ENCODE measurements at regions not wholly inside any gene's neighbourhood (a gene's known extent, or its start where the extent isn't known, plus 50 kb on each side); places are given as distances from the start of the nearest gene placed in this dataset.
A peak's percentile ranks its signal among the peaks of the same experiment; 100 is the strongest.

DNA sequence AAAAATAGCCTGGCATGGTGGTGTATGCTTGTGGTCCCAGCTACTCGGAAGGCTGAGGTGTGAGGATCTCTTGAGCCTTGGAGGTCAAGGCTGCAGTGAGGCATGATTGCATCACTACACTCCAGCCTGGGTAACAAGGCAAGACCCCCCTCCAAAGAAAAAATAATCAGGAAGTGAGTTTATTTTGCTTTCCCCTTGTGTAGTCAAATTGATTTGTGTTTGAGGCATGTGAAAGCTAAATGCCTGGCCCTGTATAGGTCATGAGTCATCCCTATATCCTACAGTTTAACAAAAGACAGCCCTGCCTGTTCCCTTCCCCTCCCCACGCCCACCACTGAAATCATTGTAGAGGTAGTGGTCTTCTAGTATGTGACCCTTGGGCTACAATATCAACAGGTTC is 241.4 kb upstream of the JUN start:
- no peaks in the 10 kb centered on the region for H3K36me3 ChIP-seq (ENCODE audit: control insufficient read depth, insufficient read depth, low read length)
- TF ChIP-seq, protein P1, sequence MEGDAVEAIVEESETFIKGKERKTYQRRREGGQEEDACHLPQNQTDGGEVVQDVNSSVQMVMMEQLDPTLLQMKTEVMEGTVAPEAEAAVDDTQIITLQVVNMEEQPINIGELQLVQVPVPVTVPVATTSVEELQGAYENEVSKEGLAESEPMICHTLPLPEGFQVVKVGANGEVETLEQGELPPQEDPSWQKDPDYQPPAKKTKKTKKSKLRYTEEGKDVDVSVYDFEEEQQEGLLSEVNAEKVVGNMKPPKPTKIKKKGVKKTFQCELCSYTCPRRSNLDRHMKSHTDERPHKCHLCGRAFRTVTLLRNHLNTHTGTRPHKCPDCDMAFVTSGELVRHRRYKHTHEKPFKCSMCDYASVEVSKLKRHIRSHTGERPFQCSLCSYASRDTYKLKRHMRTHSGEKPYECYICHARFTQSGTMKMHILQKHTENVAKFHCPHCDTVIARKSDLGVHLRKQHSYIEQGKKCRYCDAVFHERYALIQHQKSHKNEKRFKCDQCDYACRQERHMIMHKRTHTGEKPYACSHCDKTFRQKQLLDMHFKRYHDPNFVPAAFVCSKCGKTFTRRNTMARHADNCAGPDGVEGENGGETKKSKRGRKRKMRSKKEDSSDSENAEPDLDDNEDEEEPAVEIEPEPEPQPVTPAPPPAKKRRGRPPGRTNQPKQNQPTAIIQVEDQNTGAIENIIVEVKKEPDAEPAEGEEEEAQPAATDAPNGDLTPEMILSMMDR (IDR thresholded peaks at IDR 0.05): no peak
- no peaks in the 10 kb centered on the region for H3K79me2 ChIP-seq
- H3K27me3 ChIP-seq (ENCODE audit: control insufficient read depth, insufficient read depth, low read length): no peaks in the 10 kb centered on the region
- peaks cover 21% of the 10 kb centered on the region for H3K4me1 ChIP-seq
- no peak overlapping the region for H3K9ac ChIP-seq
- no peak overlapping the region for H2AFZ ChIP-seq
- no peak overlapping the region for H3K4me3 ChIP-seq (ENCODE audit: low read depth, low read length)
- no peaks in the 10 kb centered on the region for H3K9me3 ChIP-seq (ENCODE audit: control insufficient read depth, low read length)
- H3K27ac ChIP-seq: no peak overlapping the region
- no peak overlapping the region for H3K4me2 ChIP-seq (ENCODE audit: low read length)

DNA sequence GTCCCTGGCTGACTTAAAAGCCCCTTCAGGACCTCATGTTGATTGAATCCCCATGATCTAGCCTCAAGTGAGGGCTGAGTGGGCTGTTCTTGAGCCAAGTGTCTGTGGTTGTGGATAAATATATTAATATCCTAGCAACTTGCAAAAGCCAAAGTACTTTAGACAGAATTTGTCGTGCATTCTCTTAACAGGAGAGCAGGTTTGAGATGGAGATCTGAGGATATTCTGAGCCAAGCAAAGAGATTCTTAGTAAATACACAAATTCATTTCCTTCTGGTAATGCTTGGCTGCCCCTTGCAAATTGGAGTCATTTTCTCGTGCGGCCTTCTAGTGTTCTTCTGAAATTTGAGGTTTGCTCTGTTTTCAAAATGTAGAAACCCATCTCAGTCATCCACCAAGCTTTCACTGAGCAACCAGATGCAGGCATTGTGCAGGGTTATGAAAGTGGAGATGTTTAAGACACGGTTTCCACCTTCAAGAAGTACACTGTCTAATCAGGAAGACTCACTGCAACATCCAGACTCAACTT is 242.1 kb upstream of the JUN start:
- H3K4me1 ChIP-seq: peaks cover 17% of the 10 kb centered on the region
- no peaks in the 10 kb centered on the region for H3K79me2 ChIP-seq
- H3K9ac ChIP-seq: no peak overlapping the region
- H3K4me3 ChIP-seq (ENCODE audit: low read depth, low read length): no peak overlapping the region
- no peak overlapping the region for H3K4me2 ChIP-seq (ENCODE audit: low read length)
- H3K9me3 ChIP-seq (ENCODE audit: control insufficient read depth, low read length): no peaks in the 10 kb centered on the region
- no peaks in the 10 kb centered on the region for H3K36me3 ChIP-seq (ENCODE audit: control insufficient read depth, insufficient read depth, low read length)
- H3K27ac ChIP-seq: peak overlapping the region; percentile 65
- H3K27me3 ChIP-seq (ENCODE audit: control insufficient read depth, insufficient read depth, low read length): no peaks in the 10 kb centered on the region
- TF ChIP-seq, protein P1 (IDR thresholded peaks at IDR 0.05): no peak
- H2AFZ ChIP-seq: no peak overlapping the region

DNA sequence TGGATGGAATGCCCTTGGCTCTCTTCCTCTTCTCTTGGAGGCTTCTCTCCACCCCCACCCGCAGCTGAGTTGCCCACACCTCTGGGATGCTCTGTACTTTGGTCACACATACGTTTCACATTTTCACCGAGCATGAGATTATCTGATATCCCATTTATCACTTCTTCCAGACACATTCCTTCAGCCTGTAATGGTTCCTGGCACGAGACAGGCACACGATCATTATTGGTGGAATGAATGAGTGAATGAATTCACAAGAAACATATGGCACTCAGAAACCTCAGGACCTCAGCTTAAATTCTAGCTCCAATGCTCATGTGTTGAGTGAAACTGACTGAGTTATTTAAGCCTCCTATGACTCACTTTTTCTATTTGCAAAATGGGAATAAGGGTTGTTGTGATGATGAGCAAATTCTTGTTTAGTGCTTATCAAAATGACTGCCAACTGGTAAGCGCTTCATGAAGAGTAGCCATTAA is 242.7 kb upstream of the JUN start:
- TF ChIP-seq, protein P1 (IDR thresholded peaks at IDR 0.05): no peak
- H3K27me3 ChIP-seq (ENCODE audit: control insufficient read depth, insufficient read depth, low read length): no peaks in the 10 kb centered on the region
- H3K4me3 ChIP-seq (ENCODE audit: low read depth, low read length): no peak overlapping the region
- no peak overlapping the region for H3K4me2 ChIP-seq (ENCODE audit: low read length)
- no peak overlapping the region for H2AFZ ChIP-seq
- H3K9me3 ChIP-seq (ENCODE audit: control insufficient read depth, low read length): no peaks in the 10 kb centered on the region
- H3K9ac ChIP-seq: no peak overlapping the region
- H3K27ac ChIP-seq: peak overlapping the region; percentile 65
- H3K79me2 ChIP-seq: no peaks in the 10 kb centered on the region
- no peaks in the 10 kb centered on the region for H3K36me3 ChIP-seq (ENCODE audit: control insufficient read depth, insufficient read depth, low read length)
- peaks cover 12% of the 10 kb centered on the region for H3K4me1 ChIP-seq

DNA sequence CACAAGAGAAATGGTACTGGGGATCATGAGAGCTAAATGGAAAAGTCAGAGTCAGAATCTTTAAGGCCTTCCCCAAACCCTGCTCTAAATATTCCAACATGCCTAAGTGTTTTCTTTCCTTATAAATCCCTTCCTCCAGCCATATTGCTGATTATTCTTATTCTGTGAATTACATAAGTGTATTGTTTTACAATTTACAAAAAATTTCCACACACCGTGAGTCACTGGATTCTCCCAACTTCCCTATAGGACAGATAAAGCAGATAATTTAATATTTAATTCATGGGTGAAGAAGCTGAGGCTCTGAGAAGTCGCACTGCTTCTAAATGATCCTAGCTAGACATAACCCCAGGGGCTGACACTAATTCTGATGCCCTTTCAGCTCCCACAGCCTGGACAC is 243.3 kb upstream of the JUN start:
- Histone ChIP-seq H3K79me2 (no peaks in the 10 kb centered on the region), H3K9me3 (ENCODE audit: control insufficient read depth, low read length) (no peaks in the 10 kb centered on the region), H3K36me3 (ENCODE audit: control insufficient read depth, insufficient read depth, low read length) (no peaks in the 10 kb centered on the region), H3K4me3 (ENCODE audit: low read depth, low read length) (no peak overlapping the region), H3K27me3 (ENCODE audit: control insufficient read depth, insufficient read depth, low read length) (no peaks in the 10 kb centered on the region), H3K4me1 (peaks cover 12% of the 10 kb centered on the region), H3K9ac (no peak overlapping the region), H3K4me2 (ENCODE audit: low read length) (no peak overlapping the region), H2AFZ (no peak overlapping the region), H3K27ac (peak overlapping the region; percentile 65)
- TF ChIP-seq, protein P1 (IDR thresholded peaks at IDR 0.05): no peak

DNA sequence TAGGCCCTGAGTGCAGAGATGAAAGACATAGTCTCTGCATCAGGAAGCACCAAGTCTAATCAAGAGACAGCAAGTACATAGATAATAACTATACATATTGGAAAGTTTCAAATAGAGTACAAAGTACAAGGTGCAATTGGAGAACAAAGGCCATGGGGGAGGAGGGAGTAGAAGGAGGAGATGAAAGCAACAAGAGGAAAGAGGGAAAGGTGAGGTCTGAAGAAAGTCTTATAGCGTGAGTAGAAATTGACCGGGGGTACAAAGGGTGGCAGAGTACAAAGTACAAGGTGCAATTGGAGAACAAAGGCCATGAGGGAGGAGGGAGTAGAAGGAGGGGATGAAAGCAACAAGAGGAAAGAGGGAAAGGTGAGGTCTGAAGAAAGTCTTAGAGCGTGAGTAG is 244.2 kb upstream of the JUN start:
- no peaks in the 10 kb centered on the region for H3K79me2 ChIP-seq
- peaks cover 12% of the 10 kb centered on the region for H3K4me1 ChIP-seq
- H3K4me3 ChIP-seq (ENCODE audit: low read depth, low read length): no peak overlapping the region
- TF ChIP-seq, protein P1 (IDR thresholded peaks at IDR 0.05): no peak
- H3K4me2 ChIP-seq (ENCODE audit: low read length): no peak overlapping the region
- H3K36me3 ChIP-seq (ENCODE audit: control insufficient read depth, insufficient read depth, low read length): no peaks in the 10 kb centered on the region
- H3K27me3 ChIP-seq (ENCODE audit: control insufficient read depth, insufficient read depth, low read length): no peaks in the 10 kb centered on the region
- peak overlapping the region; percentile 86 for H3K27ac ChIP-seq
- H3K9me3 ChIP-seq (ENCODE audit: control insufficient read depth, low read length): no peaks in the 10 kb centered on the region
- H2AFZ ChIP-seq: peak overlapping the region; percentile 38
- H3K9ac ChIP-seq: no peak overlapping the region
